ENCODE measurements at regions not wholly inside any gene's neighbourhood (a gene's known extent, or its start where the extent isn't known, plus 50 kb on each side); places are given as distances from the start of the nearest gene placed in this dataset.

GRCh38 chr1:60461925-60462595 is 388.5 kb upstream of the C1orf87 start:
- Mint-ChIP-seq H3K27ac (no peak overlapping the region), H3K27me3 (no peaks in the 10 kb centered on the region), H3K4me1 (no peaks in the 10 kb centered on the region), H3K9me3 (peaks cover 3% of the 10 kb centered on the region), H3K36me3 (ENCODE audit: low read depth) (no peaks in the 10 kb centered on the region), H3K4me3 (no peak overlapping the region)
- ATAC-seq (replicated peaks) = no peak

GRCh38 chr1:60458111-60458510 is 384.5 kb upstream of the C1orf87 start:
- Mint-ChIP-seq H3K4me1 (no peaks in the 10 kb centered on the region), H3K9me3 (peaks cover 16% of the 10 kb centered on the region), H3K4me3 (no peak overlapping the region), H3K36me3 (ENCODE audit: low read depth) (no peaks in the 10 kb centered on the region), H3K27ac (no peak overlapping the region), H3K27me3 (no peaks in the 10 kb centered on the region)
- ATAC-seq (replicated peaks) = no peak

- Mint-ChIP-seq H3K4me3 (no peak overlapping the region), H3K27ac (no peak overlapping the region), H3K27me3 (no peaks in the 10 kb centered on the region), H3K9me3 (peaks cover 4% of the 10 kb centered on the region), H3K36me3 (ENCODE audit: low read depth) (no peaks in the 10 kb centered on the region), H3K4me1 (no peaks in the 10 kb centered on the region)
- ATAC-seq (replicated peaks) = no peak
These were observed 376.3 kb upstream of the C1orf87 start for GRCh38 chr1:60449876-60450275.

GRCh38 chr1:60448850-60449249 is 375.3 kb upstream of the C1orf87 start:
- Mint-ChIP-seq H3K36me3 (ENCODE audit: low read depth) (no peaks in the 10 kb centered on the region), H3K9me3 (no peaks in the 10 kb centered on the region), H3K27me3 (no peaks in the 10 kb centered on the region), H3K27ac (no peak overlapping the region), H3K4me1 (no peaks in the 10 kb centered on the region), H3K4me3 (no peak overlapping the region)
- ATAC-seq (replicated peaks) = no peak

- ATAC-seq (replicated peaks) = no peak
- Mint-ChIP-seq H3K9me3 (peaks cover 5% of the 10 kb centered on the region), H3K27me3 (peaks cover 4% of the 10 kb centered on the region), H3K4me1 (no peaks in the 10 kb centered on the region), H3K36me3 (ENCODE audit: low read depth) (no peaks in the 10 kb centered on the region), H3K27ac (no peak overlapping the region), H3K4me3 (no peak overlapping the region)
These were observed 371.1 kb upstream of the C1orf87 start for GRCh38 chr1:60444680-60445079.

GRCh38 chr1:60436186-60436585 is 362.6 kb upstream of the C1orf87 start:
- Mint-ChIP-seq H3K9me3 (peaks cover 7% of the 10 kb centered on the region), H3K27me3 (peaks cover 3% of the 10 kb centered on the region), H3K4me1 (no peaks in the 10 kb centered on the region), H3K36me3 (ENCODE audit: low read depth) (no peaks in the 10 kb centered on the region), H3K27ac (no peak overlapping the region), H3K4me3 (no peak overlapping the region)
- ATAC-seq (replicated peaks) = no peak

- no peak overlapping the region for H3K27ac Mint-ChIP-seq
- H3K4me3 Mint-ChIP-seq = no peak overlapping the region
- no peaks in the 10 kb centered on the region for H3K36me3 Mint-ChIP-seq (ENCODE audit: low read depth)
- no peak for ATAC-seq (replicated peaks)
- H3K27me3 Mint-ChIP-seq = peaks cover 7% of the 10 kb centered on the region
- no peaks in the 10 kb centered on the region for H3K4me1 Mint-ChIP-seq
- H3K9me3 Mint-ChIP-seq = peaks cover 7% of the 10 kb centered on the region
These were observed 358.0 kb upstream of the C1orf87 start for GRCh38 chr1:60431593-60431992.

GRCh38 chr1:60430375-60430774 is 356.8 kb upstream of the C1orf87 start:
- no peaks in the 10 kb centered on the region for H3K4me1 Mint-ChIP-seq

GRCh38 chr1:60428127-60428526 is 354.6 kb upstream of the C1orf87 start:
- Mint-ChIP-seq H3K4me3 (no peak overlapping the region), H3K36me3 (ENCODE audit: low read depth) (no peaks in the 10 kb centered on the region), H3K27ac (no peak overlapping the region), H3K9me3 (no peaks in the 10 kb centered on the region), H3K4me1 (no peaks in the 10 kb centered on the region), H3K27me3 (peaks cover 4% of the 10 kb centered on the region)
- no peak for ATAC-seq (replicated peaks)

More at GRCh38 chr1:60430375-60430774, 356.8 kb upstream of the C1orf87 start:
- peaks cover 7% of the 10 kb centered on the region for H3K9me3 Mint-ChIP-seq
- H3K27ac Mint-ChIP-seq = no peak overlapping the region
- no peak overlapping the region for H3K4me3 Mint-ChIP-seq
- H3K36me3 Mint-ChIP-seq (ENCODE audit: low read depth) = no peaks in the 10 kb centered on the region
- no peak for ATAC-seq (replicated peaks)
- peaks cover 7% of the 10 kb centered on the region for H3K27me3 Mint-ChIP-seq

- no peak overlapping the region for H3K4me3 Mint-ChIP-seq
- no peaks in the 10 kb centered on the region for H3K9me3 Mint-ChIP-seq
- no peaks in the 10 kb centered on the region for H3K4me1 Mint-ChIP-seq
- H3K27me3 Mint-ChIP-seq = peaks cover 4% of the 10 kb centered on the region
- no peak for ATAC-seq (replicated peaks)
- no peak overlapping the region for H3K27ac Mint-ChIP-seq
- H3K36me3 Mint-ChIP-seq (ENCODE audit: low read depth) = no peaks in the 10 kb centered on the region
These were observed 354.1 kb upstream of the C1orf87 start for GRCh38 chr1:60427701-60428100.

- Mint-ChIP-seq H3K27me3 (peaks cover 4% of the 10 kb centered on the region), H3K27ac (no peak overlapping the region), H3K4me3 (no peak overlapping the region), H3K9me3 (no peaks in the 10 kb centered on the region), H3K4me1 (no peaks in the 10 kb centered on the region), H3K36me3 (ENCODE audit: low read depth) (no peaks in the 10 kb centered on the region)
- no peak for ATAC-seq (replicated peaks)
These were observed 353.6 kb upstream of the C1orf87 start for GRCh38 chr1:60427194-60427593.

- no peak overlapping the region for H3K4me3 Mint-ChIP-seq
- H3K9me3 Mint-ChIP-seq = no peaks in the 10 kb centered on the region
- H3K27me3 Mint-ChIP-seq = peaks cover 4% of the 10 kb centered on the region
- no peaks in the 10 kb centered on the region for H3K36me3 Mint-ChIP-seq (ENCODE audit: low read depth)
- no peak for ATAC-seq (replicated peaks)
- no peaks in the 10 kb centered on the region for H3K4me1 Mint-ChIP-seq
- H3K27ac Mint-ChIP-seq = no peak overlapping the region
These were observed 352.0 kb upstream of the C1orf87 start for GRCh38 chr1:60425528-60425927.

GRCh38 chr1:60423146-60423780 is 349.7 kb upstream of the C1orf87 start:
- Mint-ChIP-seq H3K27me3 (peaks cover 4% of the 10 kb centered on the region), H3K9me3 (no peaks in the 10 kb centered on the region), H3K36me3 (ENCODE audit: low read depth) (no peaks in the 10 kb centered on the region), H3K27ac (no peak overlapping the region), H3K4me3 (no peak overlapping the region), H3K4me1 (no peaks in the 10 kb centered on the region)
- no peak for ATAC-seq (replicated peaks)

- Mint-ChIP-seq H3K36me3 (ENCODE audit: low read depth) (no peaks in the 10 kb centered on the region), H3K27me3 (no peaks in the 10 kb centered on the region), H3K4me1 (no peaks in the 10 kb centered on the region)
These were observed 348.4 kb upstream of the C1orf87 start for GRCh38 chr1:60421965-60422364.

GRCh38 chr1:60419023-60419422 is 345.5 kb upstream of the C1orf87 start:
- Mint-ChIP-seq H3K27ac (no peak overlapping the region), H3K9me3 (no peaks in the 10 kb centered on the region), H3K4me3 (no peak overlapping the region), H3K4me1 (no peaks in the 10 kb centered on the region), H3K36me3 (ENCODE audit: low read depth) (no peaks in the 10 kb centered on the region), H3K27me3 (no peaks in the 10 kb centered on the region)
- ATAC-seq (replicated peaks) = no peak

More at GRCh38 chr1:60421965-60422364, 348.4 kb upstream of the C1orf87 start:
- no peak overlapping the region for H3K4me3 Mint-ChIP-seq
- ATAC-seq (replicated peaks) = no peak
- no peaks in the 10 kb centered on the region for H3K9me3 Mint-ChIP-seq
- H3K27ac Mint-ChIP-seq = no peak overlapping the region
